ENCODE measurements at regions not wholly inside any gene's neighbourhood (a gene's known extent, or its start where the extent isn't known, plus 50 kb on each side); places are given as distances from the start of the nearest gene placed in this dataset.

DNA sequence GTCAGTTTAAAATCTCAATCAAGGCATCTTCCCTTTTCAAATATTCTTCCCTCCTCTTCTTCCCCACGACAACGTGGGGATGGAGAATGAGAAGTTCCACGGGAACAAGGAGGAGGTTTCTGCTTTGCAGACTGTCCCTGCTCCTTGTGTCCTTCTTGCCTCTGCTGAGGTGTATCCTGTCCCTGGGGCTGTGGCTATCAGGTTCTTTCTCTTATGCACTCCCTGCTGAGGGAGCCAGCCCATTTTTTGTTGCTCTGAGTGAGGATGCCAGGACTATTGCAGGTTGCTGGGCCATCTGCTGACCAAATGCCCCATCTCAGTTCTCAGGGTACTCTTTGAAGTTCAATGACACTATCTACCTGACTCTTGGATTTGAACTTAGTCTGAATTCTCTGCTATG is 533.6 kb downstream of the RNF144B start:
- DNase-seq (ENCODE audit: low spot score in 2 of 2, unreplicated experiment in 2 of 2): no peak
- no peaks in the 10 kb centered on the region for H3K36me3 Mint-ChIP-seq
- H3K27ac Mint-ChIP-seq: no peak overlapping the region
- no peak overlapping the region for H3K4me3 Mint-ChIP-seq
- H3K9me3 Mint-ChIP-seq: peaks cover 4% of the 10 kb centered on the region
- H3K4me1 Mint-ChIP-seq: no peaks in the 10 kb centered on the region
- peaks cover 63% of the 10 kb centered on the region for H3K27me3 Mint-ChIP-seq (ENCODE audit: low read depth)
- no peak for TF ChIP-seq CTCF (IDR thresholded peaks at IDR 0.05; ENCODE audit: unreplicated experiment)

DNA sequence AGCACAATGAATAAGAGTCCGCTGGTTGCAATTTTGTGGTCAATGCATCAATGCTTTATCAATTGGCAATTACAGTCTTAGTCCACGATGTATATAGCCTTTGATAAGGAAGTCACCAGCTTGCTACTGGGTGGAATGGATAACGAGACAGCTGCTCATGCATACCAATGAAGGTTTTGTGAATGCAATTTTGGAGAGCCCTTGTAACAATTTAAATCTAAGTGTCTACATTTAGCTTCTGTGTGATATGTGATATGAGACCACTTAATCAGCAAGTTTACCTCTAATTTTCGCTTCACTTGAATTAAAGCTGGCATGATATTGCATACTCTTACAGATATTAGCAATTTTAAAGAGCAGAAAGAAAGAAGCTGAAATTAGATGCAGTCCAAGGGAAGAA is 543.9 kb downstream of the RNF144B start:
- peaks cover under 1% of the 10 kb centered on the region for H3K9me3 Mint-ChIP-seq
- no peak overlapping the region for H3K4me3 Mint-ChIP-seq
- no peaks in the 10 kb centered on the region for H3K36me3 Mint-ChIP-seq
- H3K27me3 Mint-ChIP-seq (ENCODE audit: low read depth): peaks cover 67% of the 10 kb centered on the region
- H3K4me1 Mint-ChIP-seq: no peaks in the 10 kb centered on the region
- no peak for DNase-seq (ENCODE audit: low spot score in 2 of 2, unreplicated experiment in 2 of 2)
- TF ChIP-seq CTCF (IDR thresholded peaks at IDR 0.05; ENCODE audit: unreplicated experiment): no peak
- no peak overlapping the region for H3K27ac Mint-ChIP-seq

DNA sequence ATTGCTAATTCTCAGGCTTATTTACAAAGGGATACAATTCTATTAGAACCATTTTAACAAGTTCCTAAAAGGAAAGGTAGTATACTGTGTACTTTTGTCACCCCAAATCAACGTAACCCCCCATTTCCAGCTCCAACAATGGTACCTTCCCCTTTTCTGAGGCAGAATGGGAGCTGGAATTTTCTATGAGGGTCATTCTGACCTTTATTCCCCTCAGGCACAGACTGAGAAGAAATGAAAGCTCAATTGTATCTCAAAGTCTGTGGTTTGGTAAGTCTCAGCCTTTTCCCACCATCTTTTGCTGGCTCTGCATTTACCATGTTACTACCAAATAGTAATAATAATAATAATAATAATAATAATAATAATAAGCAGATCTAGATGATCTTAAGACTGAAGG is 571.0 kb downstream of the RNF144B start:
- Mint-ChIP-seq H3K27ac (no peak overlapping the region), H3K4me1 (peaks cover 9% of the 10 kb centered on the region), H3K4me3 (no peak overlapping the region), H3K36me3 (no peaks in the 10 kb centered on the region), H3K27me3 (ENCODE audit: low read depth) (peaks cover 35% of the 10 kb centered on the region), H3K9me3 (no peaks in the 10 kb centered on the region)
- no peak for TF ChIP-seq CTCF (IDR thresholded peaks at IDR 0.05; ENCODE audit: unreplicated experiment)
- no peak for DNase-seq (ENCODE audit: low spot score in 2 of 2, unreplicated experiment in 2 of 2)

DNA sequence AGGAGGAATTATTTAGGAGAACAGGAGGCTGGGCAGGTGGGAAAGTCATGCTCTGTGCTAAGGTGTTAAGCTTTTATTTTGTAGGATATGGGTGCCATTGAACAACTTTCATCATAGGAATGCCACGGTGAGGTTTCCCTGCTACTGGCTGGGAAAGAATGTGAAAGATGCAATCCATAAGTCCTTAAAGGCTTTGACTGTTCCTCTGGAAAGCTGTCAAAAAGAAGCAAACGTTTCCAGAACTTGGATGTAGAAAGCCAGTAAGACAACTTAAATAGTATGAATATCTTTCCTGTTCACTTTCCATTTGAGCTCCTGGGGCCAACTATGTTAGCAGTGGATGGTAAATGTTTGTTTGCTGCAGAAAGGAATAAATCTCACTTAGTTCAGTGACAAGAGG is 574.4 kb downstream of the RNF144B start:
- DNase-seq (ENCODE audit: low spot score in 2 of 2, unreplicated experiment in 2 of 2): no peak
- TF ChIP-seq CTCF (IDR thresholded peaks at IDR 0.05; ENCODE audit: unreplicated experiment): no peak
- Mint-ChIP-seq H3K4me1 (peaks cover 9% of the 10 kb centered on the region), H3K27ac (no peak overlapping the region), H3K36me3 (no peaks in the 10 kb centered on the region), H3K9me3 (peaks cover 14% of the 10 kb centered on the region), H3K27me3 (ENCODE audit: low read depth) (peaks cover 42% of the 10 kb centered on the region), H3K4me3 (no peak overlapping the region)

DNA sequence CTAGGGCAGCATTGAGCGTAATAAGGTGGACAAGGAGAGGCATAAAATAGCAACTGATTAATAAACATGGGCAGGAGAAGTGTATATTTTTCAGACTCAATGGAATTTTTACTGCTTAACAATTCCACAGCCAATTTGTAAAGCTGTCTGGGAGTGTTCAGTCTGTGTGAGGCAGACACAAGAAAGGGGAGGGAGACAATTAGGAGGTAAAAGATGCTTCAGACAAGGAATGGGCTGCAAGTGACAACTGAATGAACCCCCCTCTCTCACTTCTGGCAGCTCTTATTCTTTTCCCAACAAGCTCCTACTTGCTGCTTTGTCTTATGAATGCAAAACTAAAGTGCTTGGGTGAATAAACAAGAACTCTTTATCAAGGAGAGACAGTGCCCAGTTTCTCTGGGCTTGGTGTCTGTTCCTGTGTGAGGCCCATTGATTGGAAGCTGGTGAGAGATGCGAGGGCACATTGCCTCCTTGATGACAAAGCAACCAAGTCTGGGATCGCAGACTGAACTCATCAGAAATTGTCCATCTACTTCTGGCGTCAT is 575.3 kb downstream of the RNF144B start:
- peaks cover 9% of the 10 kb centered on the region for H3K4me1 Mint-ChIP-seq
- H3K27ac Mint-ChIP-seq: no peak overlapping the region
- DNase-seq (ENCODE audit: low spot score in 2 of 2, unreplicated experiment in 2 of 2): no peak
- peaks cover 14% of the 10 kb centered on the region for H3K9me3 Mint-ChIP-seq
- TF ChIP-seq CTCF (IDR thresholded peaks at IDR 0.05; ENCODE audit: unreplicated experiment): no peak
- peaks cover 36% of the 10 kb centered on the region for H3K27me3 Mint-ChIP-seq (ENCODE audit: low read depth)
- no peaks in the 10 kb centered on the region for H3K36me3 Mint-ChIP-seq
- no peak overlapping the region for H3K4me3 Mint-ChIP-seq

GRCh38 chr6:18963439-18963838 is 576.3 kb downstream of the RNF144B start:
- Mint-ChIP-seq H3K4me1 (peaks cover 9% of the 10 kb centered on the region), H3K9me3 (peaks cover 14% of the 10 kb centered on the region), H3K27ac (no peak overlapping the region), H3K36me3 (no peaks in the 10 kb centered on the region), H3K4me3 (no peak overlapping the region), H3K27me3 (ENCODE audit: low read depth) (peaks cover 39% of the 10 kb centered on the region)
- no peak for TF ChIP-seq CTCF (IDR thresholded peaks at IDR 0.05; ENCODE audit: unreplicated experiment)
- DNase-seq (ENCODE audit: low spot score in 2 of 2, unreplicated experiment in 2 of 2): no peak
